Stimulated activated naive CD4-positive, alpha-beta T cell treated with Interleukin-2 at 50 U/mL for 16 hours (primary cell): ENCODE measurements at regions not wholly inside any gene's neighbourhood (a gene's known extent, or its start where the extent isn't known, plus 50 kb on each side); places are given as distances from the start of the nearest gene placed in this dataset.
"Not testable (repeated sequence)": the region's sequence is repeated elsewhere in the genome, so short reads cannot be mapped to it uniquely, and the experiment has no call there.

Experiments used
- DNase-seq: peaks from one replicate; lab custom pipeline; 2025; lab: John Stamatoyannopoulos, UW

DNA sequence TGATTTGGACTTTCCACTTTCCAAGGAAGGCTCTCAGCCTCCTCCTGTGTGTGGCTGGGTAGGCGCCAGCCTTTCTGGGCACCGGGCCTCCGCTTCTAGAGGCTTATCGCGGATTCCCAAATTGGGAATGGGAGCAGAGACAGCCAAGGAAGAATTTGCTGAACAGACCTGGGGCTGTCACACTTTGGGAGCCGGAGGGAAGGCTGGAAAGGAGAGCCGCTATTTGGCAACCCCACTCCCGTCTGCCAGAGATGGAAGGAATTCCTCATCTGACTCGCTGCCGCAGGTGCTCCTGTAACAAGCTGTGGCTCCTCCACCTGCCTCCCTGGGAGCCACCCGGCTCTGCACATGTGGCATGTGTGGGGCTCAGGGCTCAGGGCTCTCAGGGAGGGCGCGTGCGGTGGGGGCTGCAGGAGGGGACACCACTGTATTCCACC, 50.8 kb upstream of the ECHDC3 start:
- DNase-seq: no peak

- no peak for DNase-seq
These were observed 52.0 kb upstream of the ECHDC3 start for GRCh38 chr10:11689945-11690736.

DNA sequence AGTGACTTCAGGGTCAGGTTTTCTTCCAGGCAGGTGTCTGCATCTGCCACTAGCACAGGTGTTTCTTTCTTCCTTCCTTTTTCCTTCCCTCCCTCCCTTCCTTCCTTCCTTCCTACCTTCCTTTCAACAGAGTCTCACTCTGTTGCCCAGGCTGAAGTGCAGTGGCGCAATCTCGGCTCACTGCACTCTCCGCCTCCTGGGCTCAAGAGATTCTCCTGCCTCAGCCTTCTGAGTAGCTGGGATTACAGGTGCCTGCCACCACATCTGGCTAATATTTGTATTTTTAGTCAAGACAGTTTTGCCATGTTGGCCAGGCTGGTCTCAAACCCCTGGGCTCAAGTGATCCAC, 53.8 kb upstream of the ECHDC3 start:
- DNase-seq: not testable (repeated sequence)

DNA sequence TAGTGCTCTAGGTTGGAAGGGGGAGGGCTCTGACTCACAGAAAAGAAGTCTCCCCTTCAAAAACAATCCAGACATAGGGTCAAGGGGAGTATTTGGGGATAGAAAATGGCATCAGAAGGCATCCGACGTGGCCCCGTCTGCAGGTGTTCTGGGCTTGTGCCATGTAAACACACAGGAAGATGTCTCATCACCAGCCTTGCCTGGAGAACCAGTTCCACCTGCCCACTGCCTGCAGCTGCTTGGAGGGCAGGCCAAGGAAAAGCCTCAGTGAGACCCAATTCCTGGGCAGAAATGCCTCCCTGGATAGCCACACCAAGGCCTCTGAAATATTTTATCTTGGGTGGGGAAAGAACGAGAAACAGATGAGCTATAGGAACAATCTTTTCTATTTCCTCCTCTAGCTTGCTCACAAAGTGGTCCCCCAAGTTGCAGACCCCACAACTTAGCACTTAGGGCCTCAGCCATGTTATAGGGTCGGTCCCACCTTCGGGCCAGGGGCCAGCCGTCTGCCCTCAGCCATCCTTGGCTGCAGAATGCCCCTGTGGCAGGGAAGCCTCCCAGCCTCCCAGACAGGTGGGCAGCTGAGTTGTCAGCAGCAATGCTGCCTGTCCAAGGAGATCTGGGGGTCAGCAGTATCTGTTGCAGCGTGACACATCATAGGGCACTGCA, 54.3 kb upstream of the ECHDC3 start:
- DNase-seq: no peak

- no peak for DNase-seq
These were observed 54.8 kb upstream of the ECHDC3 start for GRCh38 chr10:11687357-11687771.

- DNase-seq: no peak
These were observed 56.4 kb upstream of the ECHDC3 start for GRCh38 chr10:11685787-11686218.

- peak; percentile 35 for DNase-seq
These were observed 57.2 kb upstream of the ECHDC3 start for GRCh38 chr10:11684717-11685645.

GRCh38 chr10:11684341-11684716, 57.9 kb upstream of the ECHDC3 start:
- not testable (repeated sequence) for DNase-seq

GRCh38 chr10:11683529-11684320, 58.5 kb upstream of the ECHDC3 start:
- no peak for DNase-seq

- DNase-seq: no peak
These were observed 59.3 kb upstream of the ECHDC3 start for GRCh38 chr10:11682851-11683250.

GRCh38 chr10:11682267-11682683, 59.9 kb upstream of the ECHDC3 start:
- no peak for DNase-seq

DNA sequence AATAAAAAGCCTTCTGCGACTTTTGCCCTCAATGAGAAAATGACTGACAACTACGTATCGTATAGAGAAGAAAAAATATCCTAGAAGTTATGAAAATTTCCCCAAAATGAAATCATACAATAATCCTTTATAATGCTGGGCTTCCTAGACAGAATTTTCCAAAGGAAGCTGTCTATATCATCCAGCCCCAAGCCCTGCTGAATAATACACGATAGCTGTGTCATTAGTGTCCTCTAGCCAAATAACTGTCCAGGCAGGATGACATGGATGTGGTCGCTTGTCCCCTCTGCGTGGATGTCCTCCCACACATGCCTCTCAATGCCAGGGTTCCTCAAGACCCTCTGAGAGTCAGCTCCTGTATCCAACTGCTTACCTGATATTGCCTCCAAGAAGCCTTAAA, 61.7 kb upstream of the ECHDC3 start:
- no peak for DNase-seq

- no peak for DNase-seq
These were observed 62.2 kb upstream of the ECHDC3 start for GRCh38 chr10:11679946-11680345.

- DNase-seq: no peak
These were observed 63.9 kb upstream of the ECHDC3 start for GRCh38 chr10:11678074-11678793.

DNA sequence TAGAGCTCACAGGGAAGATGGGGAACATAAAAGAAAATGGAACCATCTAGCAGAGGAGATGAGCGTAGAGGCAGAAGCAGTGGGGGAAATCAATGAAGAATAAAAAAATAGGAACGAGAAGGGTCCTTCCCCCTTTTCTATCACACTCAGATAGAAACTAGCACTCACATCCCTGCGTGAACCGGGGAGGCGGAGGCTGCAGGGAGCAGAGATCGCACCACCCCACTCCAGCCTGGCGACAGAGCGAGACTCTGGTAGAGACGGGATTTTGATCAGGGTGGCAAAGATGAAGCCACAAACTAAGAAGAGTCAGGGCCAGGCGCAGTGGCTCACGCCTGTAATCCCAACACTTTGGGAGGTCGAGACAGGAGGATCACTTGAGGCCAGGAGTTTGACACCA, 64.7 kb upstream of the ECHDC3 start:
- DNase-seq: no peak

GRCh38 chr10:11673346-11674280, 62.2 kb upstream of the USP6NL start:
- no peak for DNase-seq

DNA sequence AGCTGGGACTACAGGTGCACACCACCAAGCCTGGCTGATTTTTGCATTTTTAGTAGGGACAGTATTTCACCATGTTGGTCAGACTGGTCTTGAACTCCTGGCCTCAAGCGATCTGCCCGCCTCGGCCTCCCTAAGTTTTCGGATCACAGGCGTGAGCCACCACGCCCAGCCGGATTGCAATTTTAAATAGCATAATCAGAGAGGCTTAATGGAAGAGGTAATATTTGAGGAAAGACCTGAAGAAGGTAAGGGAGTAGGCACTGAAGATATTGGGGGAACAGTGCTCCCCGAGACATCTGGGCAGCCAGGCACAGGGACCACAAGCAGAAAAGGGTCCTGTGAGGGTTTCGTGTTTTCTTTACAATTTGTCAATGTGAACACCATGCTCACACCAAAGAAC, 61.4 kb upstream of the USP6NL start:
- DNase-seq: no peak

DNA sequence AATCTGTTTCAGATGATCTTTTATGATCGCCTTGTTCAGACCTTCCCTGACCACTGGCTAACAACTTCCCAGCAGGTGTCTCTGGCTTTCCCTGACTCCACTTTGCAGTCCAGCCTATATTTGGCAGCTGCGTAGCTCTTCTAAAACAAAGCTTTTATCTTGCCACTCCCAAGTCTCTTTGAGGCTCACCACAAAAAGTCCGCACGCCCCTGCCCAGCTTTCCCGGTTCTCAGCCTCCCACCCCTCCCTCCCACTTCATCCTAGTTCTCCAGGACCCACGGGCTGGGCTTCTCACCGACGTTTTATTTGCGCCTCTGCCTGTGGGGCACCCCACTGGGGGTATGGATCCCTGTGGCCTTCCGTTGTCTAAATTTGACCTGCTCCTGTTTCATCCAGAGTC, 58.9 kb upstream of the USP6NL start:
- DNase-seq: no peak

DNA sequence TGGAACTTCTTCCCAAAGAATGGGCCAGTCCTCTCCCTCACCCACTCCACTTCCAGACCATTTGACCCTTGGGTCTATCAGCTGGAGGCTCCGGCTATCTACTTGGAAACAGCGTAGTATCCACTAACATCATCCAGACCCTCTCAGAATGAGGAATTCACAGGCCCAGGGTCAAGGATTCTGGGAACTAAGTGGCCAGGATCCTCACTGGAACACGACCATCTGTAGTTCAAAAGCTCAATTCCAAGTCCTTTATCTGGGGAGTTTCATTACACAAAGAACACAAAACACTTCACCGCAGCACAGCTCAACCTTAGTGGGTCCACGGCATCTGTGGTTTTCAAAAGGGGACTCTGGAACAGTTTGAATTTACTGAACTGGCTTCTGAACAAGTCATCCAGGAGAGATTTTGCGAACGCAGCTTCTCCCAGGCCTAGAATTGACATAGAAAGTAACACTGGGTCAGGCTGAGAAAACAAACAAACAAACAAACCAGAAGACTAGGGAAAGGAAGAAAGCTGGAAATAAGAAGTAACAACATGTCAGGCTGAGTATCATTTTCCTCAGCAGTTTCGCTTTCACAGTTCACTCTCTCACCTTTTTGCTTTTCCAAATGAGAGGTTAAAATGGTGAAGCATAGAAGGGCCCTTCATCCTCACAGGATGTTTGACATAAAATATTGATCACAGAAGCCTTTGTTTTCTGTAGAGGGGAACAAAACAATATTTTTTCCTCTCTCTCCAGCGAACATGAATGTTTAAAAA, 57.6 kb upstream of the USP6NL start:
- DNase-seq: no peak
